HFFc6 (cell line): ENCODE measurements at regions not wholly inside any gene's neighbourhood (a gene's known extent, or its start where the extent isn't known, plus 50 kb on each side); places are given as distances from the start of the nearest gene placed in this dataset.

Experiments used
- DNase-seq: peaks from one replicate; pipeline ENCODE4 v3.0.0-alpha.2; 2018
- H3K27ac Mint-ChIP-seq: 2 replicates; pipeline ENCODE4 v1.8.0; 2020; ENCODE audit warnings: mild to moderate bottlenecking, mixed read lengths
- H3K27me3 Mint-ChIP-seq: 2 replicates; pipeline ENCODE4 v1.8.0; 2021; ENCODE audit warnings: mild to moderate bottlenecking, moderate library complexity, mixed read lengths; ENCODE audit not compliant: insufficient read depth
- H3K36me3 Mint-ChIP-seq: 2 replicates; pipeline ENCODE4 v1.8.0; 2021; ENCODE audit warnings: low read depth, mixed read lengths
- H3K4me1 Mint-ChIP-seq: 2 replicates; pipeline ENCODE4 v1.8.0; 2020; ENCODE audit warnings: low read depth, mixed read lengths
- H3K4me3 Mint-ChIP-seq: 2 replicates; pipeline ENCODE4 v1.8.0; 2020; ENCODE audit warnings: mild to moderate bottlenecking, moderate library complexity, mixed read lengths
- H3K9me3 Mint-ChIP-seq: 2 replicates; pipeline ENCODE4 v1.8.0; 2020; ENCODE audit warnings: mild to moderate bottlenecking, mixed read lengths
- CTCF ChIP-seq: fragments of 200-600 bp; sonication (generic); IDR thresholded peaks from 2 replicates; pipeline ENCODE4 v1.5.0; 2021; ENCODE audit warnings: antibody characterized with exemption, mild to moderate bottlenecking

GRCh38 chr13:78032132-78032531 lies 113.5 kb upstream of the EDNRB start:
- no peaks in the 10 kb centered on the region for H3K27me3 Mint-ChIP-seq
- no peaks in the 10 kb centered on the region for H3K36me3 Mint-ChIP-seq
- TF ChIP-seq CTCF, result no peak
- H3K27ac Mint-ChIP-seq, result no peak overlapping the region
- no peaks in the 10 kb centered on the region for H3K4me1 Mint-ChIP-seq
- H3K4me3 Mint-ChIP-seq, result no peak overlapping the region
- no peak for DNase-seq
- H3K9me3 Mint-ChIP-seq, result peaks cover 4% of the 10 kb centered on the region; the same call in 1 of the 2 replicates

- Mint-ChIP-seq H3K4me1 (no peaks in the 10 kb centered on the region), H3K4me3 (no peak overlapping the region), H3K9me3 (no peaks in the 10 kb centered on the region; the same call in 1 of the 2 replicates), H3K36me3 (no peaks in the 10 kb centered on the region), H3K27ac (no peak overlapping the region), H3K27me3 (no peaks in the 10 kb centered on the region)
- DNase-seq, result no peak
- no peak for TF ChIP-seq CTCF
These were observed 111.8 kb upstream of the EDNRB start for GRCh38 chr13:78030341-78030896.

- DNase-seq, result no peak
- no peaks in the 10 kb centered on the region for H3K27me3 Mint-ChIP-seq
- no peak overlapping the region for H3K4me3 Mint-ChIP-seq
- no peak overlapping the region for H3K27ac Mint-ChIP-seq
- no peak for TF ChIP-seq CTCF
- no peaks in the 10 kb centered on the region for H3K4me1 Mint-ChIP-seq
- no peaks in the 10 kb centered on the region for H3K36me3 Mint-ChIP-seq
- no peaks in the 10 kb centered on the region; the same call in 1 of the 2 replicates for H3K9me3 Mint-ChIP-seq
These were observed 111.3 kb upstream of the EDNRB start for GRCh38 chr13:78029901-78030300.

- Mint-ChIP-seq H3K36me3 (no peaks in the 10 kb centered on the region), H3K9me3 (no peaks in the 10 kb centered on the region; the same call in 1 of the 2 replicates), H3K4me1 (no peaks in the 10 kb centered on the region), H3K27ac (no peak overlapping the region), H3K4me3 (no peak overlapping the region), H3K27me3 (no peaks in the 10 kb centered on the region)
- no peak for DNase-seq
- no peak for TF ChIP-seq CTCF
These were observed 110.3 kb upstream of the EDNRB start for GRCh38 chr13:78028960-78029359.

GRCh38 chr13:78024996-78025395 lies 106.4 kb upstream of the EDNRB start:
- H3K27ac Mint-ChIP-seq, result no peak overlapping the region

More at GRCh38 chr13:78024996-78025395, 106.4 kb upstream of the EDNRB start:
- peaks cover 6% of the 10 kb centered on the region; the same call in 1 of the 2 replicates for H3K4me1 Mint-ChIP-seq
- no peak for DNase-seq
- TF ChIP-seq CTCF, result no peak
- no peaks in the 10 kb centered on the region for H3K36me3 Mint-ChIP-seq
- H3K9me3 Mint-ChIP-seq, result peaks cover 5% of the 10 kb centered on the region
- H3K4me3 Mint-ChIP-seq, result no peak overlapping the region
- no peaks in the 10 kb centered on the region for H3K27me3 Mint-ChIP-seq
